ENCODE measurements at regions not wholly inside any gene's neighbourhood (a gene's known extent, or its start where the extent isn't known, plus 50 kb on each side); places are given as distances from the start of the nearest gene placed in this dataset.

GRCh38 chr10:105953861-105954260 is 1210.6 kb downstream of the SORCS1 start:
- no peak overlapping the region for H3K27ac Mint-ChIP-seq
- no peaks in the 10 kb centered on the region for H3K9me3 Mint-ChIP-seq
- no peaks in the 10 kb centered on the region for H3K27me3 Mint-ChIP-seq (ENCODE audit: low read depth)
- no peak overlapping the region for H3K4me3 Mint-ChIP-seq
- H3K4me1 Mint-ChIP-seq: peaks cover 23% of the 10 kb centered on the region
- TF ChIP-seq CTCF (IDR thresholded peaks at IDR 0.05; ENCODE audit: unreplicated experiment in 3 of 3): no peak
- no peaks in the 10 kb centered on the region for H3K36me3 Mint-ChIP-seq (ENCODE audit: low read depth)

- Mint-ChIP-seq H3K27ac (peak overlapping the region in 1 of 3 experiments; percentile 57), H3K9me3 (no peaks in the 10 kb centered on the region), H3K4me3 (no peak overlapping the region), H3K36me3 (ENCODE audit: low read depth) (no peaks in the 10 kb centered on the region), H3K27me3 (ENCODE audit: low read depth) (no peaks in the 10 kb centered on the region), H3K4me1 (peaks cover 23% of the 10 kb centered on the region)
- no peak for TF ChIP-seq CTCF (IDR thresholded peaks at IDR 0.05; ENCODE audit: unreplicated experiment in 3 of 3)
Observed at GRCh38 chr10:105953056-105953455, 1211.5 kb downstream of the SORCS1 start.

GRCh38 chr10:105952153-105952552 is 1212.4 kb downstream of the SORCS1 start:
- peaks cover 23% of the 10 kb centered on the region for H3K4me1 Mint-ChIP-seq
- no peak for TF ChIP-seq CTCF (IDR thresholded peaks at IDR 0.05; ENCODE audit: unreplicated experiment in 3 of 3)
- H3K27me3 Mint-ChIP-seq (ENCODE audit: low read depth): no peaks in the 10 kb centered on the region
- peak overlapping the region; percentile 65 to 85 (median 74) for H3K27ac Mint-ChIP-seq
- no peaks in the 10 kb centered on the region for H3K9me3 Mint-ChIP-seq
- H3K36me3 Mint-ChIP-seq (ENCODE audit: low read depth): no peaks in the 10 kb centered on the region
- H3K4me3 Mint-ChIP-seq: no peak overlapping the region

GRCh38 chr10:105950410-105950809 is 1214.1 kb downstream of the SORCS1 start:
- Mint-ChIP-seq H3K27me3 (ENCODE audit: low read depth) (no peaks in the 10 kb centered on the region), H3K36me3 (ENCODE audit: low read depth) (no peaks in the 10 kb centered on the region), H3K9me3 (no peaks in the 10 kb centered on the region), H3K27ac (peak overlapping the region in 2 of 3 experiments; percentile 6 to 24), H3K4me1 (peaks cover 23% of the 10 kb centered on the region), H3K4me3 (no peak overlapping the region)
- peak; percentile 84 to 91 (median 86) for TF ChIP-seq CTCF (IDR thresholded peaks at IDR 0.05; ENCODE audit: unreplicated experiment in 3 of 3)

GRCh38 chr10:105949721-105950120 is 1214.8 kb downstream of the SORCS1 start:
- no peaks in the 10 kb centered on the region for H3K27me3 Mint-ChIP-seq (ENCODE audit: low read depth)
- no peaks in the 10 kb centered on the region for H3K36me3 Mint-ChIP-seq (ENCODE audit: low read depth)
- H3K27ac Mint-ChIP-seq: peak overlapping the region in 2 of 3 experiments; percentile 1 to 24
- peaks cover 23% of the 10 kb centered on the region for H3K4me1 Mint-ChIP-seq
- TF ChIP-seq CTCF (IDR thresholded peaks at IDR 0.05; ENCODE audit: unreplicated experiment in 3 of 3): no peak
- H3K9me3 Mint-ChIP-seq: no peaks in the 10 kb centered on the region
- H3K4me3 Mint-ChIP-seq: no peak overlapping the region

- H3K27me3 Mint-ChIP-seq (ENCODE audit: low read depth): no peaks in the 10 kb centered on the region
- peaks cover 26% of the 10 kb centered on the region for H3K9me3 Mint-ChIP-seq
- no peaks in the 10 kb centered on the region for H3K36me3 Mint-ChIP-seq (ENCODE audit: low read depth)
- H3K4me3 Mint-ChIP-seq: no peak overlapping the region
- H3K4me1 Mint-ChIP-seq: no peaks in the 10 kb centered on the region
- TF ChIP-seq CTCF (IDR thresholded peaks at IDR 0.05; ENCODE audit: unreplicated experiment in 3 of 3): no peak
- H3K27ac Mint-ChIP-seq: no peak overlapping the region
Observed at GRCh38 chr10:105925045-105925785, 1239.3 kb downstream of the SORCS1 start.
